H1 (cell line): ENCODE measurements at regions not wholly inside any gene's neighbourhood (a gene's known extent, or its start where the extent isn't known, plus 50 kb on each side); places are given as distances from the start of the nearest gene placed in this dataset.

ENCODE experiments used
- CTCF ChIA-PET: fragments of 300-600 bp; sonication (Branson Sonifier 250); formaldehyde crosslinking; loops from one replicate; lab custom pipeline; 2021; ENCODE audit not compliant: partially characterized antibody; lab: Charles Lee
- POLR2A ChIA-PET: fragments of 300-600 bp; sonication (Branson Sonifier 250); formaldehyde crosslinking; loops from one replicate; lab custom pipeline; 2021; ENCODE audit warnings: inconsistent platforms; ENCODE audit not compliant: partially characterized antibody; lab: Charles Lee
- DNase-seq, 2 experiments: peaks; one replicate each; pipeline versions ENCODE4 v3.0.0 to v3.0.0-alpha.2; 2010 to 2022; ENCODE audit warnings: low spot score in 2 of 2, low read depth in 1 of 2, mixed read lengths in 1 of 2
- FAIRE-seq: peaks from 2 replicates; lab custom pipeline; 2011; peaks lifted over from hg19 to GRCh38; lab: Jason Lieb, UNC
- H2AFZ ChIP-seq: 2 replicates; pipeline ENCODE4 v1.8.1; 2012; ENCODE audit warnings: low read length, inconsistent platforms
- H2AK5ac ChIP-seq: 2 replicates; pipeline ENCODE4 v1.6.1; 2013; ENCODE audit warnings: low read depth, low read length
- H2BK120ac ChIP-seq: replicated peaks from 2 replicates; pipeline ENCODE3; 2013; ENCODE audit warnings: low read depth, low read length, inconsistent platforms
- H2BK12ac ChIP-seq: 2 replicates; pipeline ENCODE4 v1.6.1; 2013; ENCODE audit warnings: low read depth, low read length
- H2BK15ac ChIP-seq: 2 replicates; pipeline ENCODE4 v1.6.1; 2013; ENCODE audit warnings: low read length
- H2BK20ac ChIP-seq: 2 replicates; pipeline ENCODE4 v1.6.1; 2013; ENCODE audit warnings: low read length
- H2BK5ac ChIP-seq: 2 replicates; pipeline ENCODE4 v1.6.1; 2013; ENCODE audit warnings: low read depth, low read length
- H3K14ac ChIP-seq: 2 replicates; pipeline ENCODE4 v1.6.1; 2013; ENCODE audit warnings: inconsistent platforms; ENCODE audit not compliant: insufficient read length
- H3K18ac ChIP-seq: 2 replicates; pipeline ENCODE4 v1.6.1; 2013; ENCODE audit warnings: low read length; ENCODE audit errors: extremely low read depth
- H3K23ac ChIP-seq: 2 replicates; pipeline ENCODE4 v1.6.1; 2013; ENCODE audit warnings: inconsistent platforms; ENCODE audit not compliant: insufficient read length
- H3K23me2 ChIP-seq: 2 replicates; pipeline ENCODE4 v1.6.1; 2013; ENCODE audit warnings: low read depth, low read length
- H3K27ac ChIP-seq: 2 replicates; pipeline ENCODE4 v1.6.1; 2011; ENCODE audit warnings: low read depth, low read length, inconsistent platforms
- H3K27me3 ChIP-seq, 4 experiments: replicated peaks in 1 of 4; 1 replicate in 1 of 4; 2 replicates in 3 of 4; pipeline versions ENCODE4 v1.6.1 to v1.8.1; 2011 to 2013; ENCODE audit warnings: low read length in 3 of 4, mild to moderate bottlenecking in 3 of 4, inconsistent platforms in 2 of 4, mixed read lengths in 2 of 4, moderate library complexity in 1 of 4; ENCODE audit not compliant: control insufficient read depth in 3 of 4, insufficient read depth in 3 of 4; ENCODE audit errors: extremely low read depth in 1 of 4
- H3K36me3 ChIP-seq, 4 experiments: 2 replicates each; pipeline versions ENCODE4 v1.6.1 to v1.8.1; 2011 to 2013; ENCODE audit warnings: mild to moderate bottlenecking in 4 of 4, low read length in 3 of 4, moderate library complexity in 2 of 4, control low read depth in 1 of 4, inconsistent platforms in 1 of 4; ENCODE audit not compliant: insufficient read depth in 4 of 4, control insufficient read depth in 2 of 4
- H3K4ac ChIP-seq: replicated peaks from 2 replicates; pipeline ENCODE3; 2013; ENCODE audit warnings: low read length, low read depth, mixed read lengths, inconsistent platforms; ENCODE audit not compliant: insufficient read length
- H3K4me1 ChIP-seq, 4 experiments: replicated peaks in 1 of 4; 1 replicate in 1 of 4; 2 replicates in 3 of 4; pipeline versions ENCODE4 v1.6.1 to v1.8.1; 2011 to 2013; ENCODE audit warnings: low read length in 3 of 4, inconsistent platforms in 2 of 4, mixed read lengths in 1 of 4; ENCODE audit not compliant: insufficient read depth in 4 of 4, control insufficient read depth in 3 of 4
- H3K4me2 ChIP-seq, 2 experiments: 2 replicates each; pipeline versions ENCODE4 v1.6.1 to v1.8.1; 2011 to 2013; ENCODE audit warnings: low read depth in 2 of 2, low read length in 2 of 2, control low read depth in 1 of 2, inconsistent platforms in 1 of 2, mild to moderate bottlenecking in 1 of 2; ENCODE audit not compliant: insufficient read depth in 1 of 2
- H3K4me3 ChIP-seq, 4 experiments: fragments of 200-600, 300-600 bp in 1 of 4; sonication (generic), shearing (Covaris generic), sonication (Bioruptor Twin) in 1 of 4; 2 replicates each; pipeline versions ENCODE4 v1.5.1 to v1.8.1; 2011 to 2016; ENCODE audit warnings: low read length in 4 of 4, low read depth in 3 of 4, control low read depth in 2 of 4, inconsistent platforms in 2 of 4, mild to moderate bottlenecking in 2 of 4, mixed read lengths in 1 of 4, moderate library complexity in 1 of 4; ENCODE audit not compliant: insufficient read depth in 2 of 4; ENCODE audit errors: extremely low read depth in 1 of 4
- H3K56ac ChIP-seq: replicated peaks from 2 replicates; pipeline ENCODE3; 2013; ENCODE audit warnings: low read depth, mild to moderate bottlenecking, mixed read lengths, low read length, inconsistent platforms; ENCODE audit not compliant: insufficient read length
- H3K79me1 ChIP-seq: 2 replicates; pipeline ENCODE4 v1.6.1; 2013; ENCODE audit warnings: low read depth, low read length, control low read depth
- H3K79me2 ChIP-seq, 2 experiments: 2 replicates each; pipeline versions ENCODE4 v1.6.1 to v1.8.1; 2012 to 2013; ENCODE audit warnings: low read length in 2 of 2, mild to moderate bottlenecking in 2 of 2, inconsistent platforms in 1 of 2; ENCODE audit not compliant: insufficient read depth in 2 of 2, control insufficient read depth in 1 of 2
- H3K9ac ChIP-seq, 4 experiments: replicated peaks in 1 of 4; 1 replicate in 1 of 4; 2 replicates in 3 of 4; pipeline versions ENCODE4 v1.6.1 to v1.8.1; 2011 to 2013; ENCODE audit warnings: low read depth in 3 of 4, low read length in 3 of 4, control low read depth in 2 of 4, mild to moderate bottlenecking in 2 of 4, moderate library complexity in 2 of 4, inconsistent platforms in 1 of 4; ENCODE audit errors: extremely low read depth in 1 of 4
- H3K9me3 ChIP-seq, 2 experiments: 2 replicates each; pipeline versions ENCODE4 v1.6.1 to v1.8.1; 2012 to 2013; ENCODE audit warnings: mild to moderate bottlenecking in 2 of 2, moderate library complexity in 2 of 2, control low read depth in 1 of 2, inconsistent platforms in 1 of 2, low read depth in 1 of 2, low read length in 1 of 2, mixed read lengths in 1 of 2; ENCODE audit not compliant: insufficient read depth in 2 of 2
- H4K20me1 ChIP-seq, 2 experiments: replicated peaks in 1 of 2; 2 replicates each; pipeline versions ENCODE3 to v1.8.1; 2011 to 2013; ENCODE audit warnings: inconsistent platforms in 2 of 2, low read length in 2 of 2, mild to moderate bottlenecking in 1 of 2; ENCODE audit not compliant: insufficient read depth in 2 of 2, control insufficient read depth in 1 of 2
- H4K5ac ChIP-seq: 2 replicates; pipeline ENCODE4 v1.6.1; 2013; ENCODE audit warnings: low read length, low read depth, mixed read lengths, inconsistent platforms; ENCODE audit not compliant: insufficient read length
- H4K8ac ChIP-seq: 2 replicates; pipeline ENCODE4 v1.8.0; 2013; ENCODE audit warnings: mild to moderate bottlenecking, moderate library complexity, low read length, inconsistent platforms; ENCODE audit not compliant: insufficient read depth; ENCODE audit errors: extremely low read depth
- H4K91ac ChIP-seq: replicated peaks from 2 replicates; pipeline ENCODE3; 2013; ENCODE audit warnings: low read length, mixed read lengths, inconsistent platforms; ENCODE audit not compliant: insufficient read length
- BCL11A ChIP-seq, 2 experiments: IDR thresholded peaks; one replicate each; pipeline ENCODE4 v1.6.1; 2011; ENCODE audit warnings: low read depth in 2 of 2, low read length in 2 of 2, mild to moderate bottlenecking in 2 of 2
- CBX5 ChIP-seq: fragments of 300-800, 300-1000 bp; sonication (generic); IDR thresholded peaks from 2 replicates; pipeline ENCODE4 v1.7.1; 2016; ENCODE audit warnings: antibody characterized with exemption, low read length, low read depth
- CEBPB ChIP-seq: IDR thresholded peaks from 2 replicates; pipeline ENCODE4 v1.6.1; 2012; ENCODE audit warnings: low read depth, low read length
- KDM1A ChIP-seq: fragments of 200-600, 300-600 bp; sonication (generic); IDR thresholded peaks from 2 replicates; pipeline ENCODE4 v1.7.1; 2016; ENCODE audit warnings: mild to moderate bottlenecking, low read length, borderline replicate concordance
- POLR2AphosphoS5 ChIP-seq: IDR thresholded peaks from 2 replicates; pipeline ENCODE4 v1.6.1; 2011; ENCODE audit warnings: low read depth, low read length
- RNF2 ChIP-seq: fragments of 200-900, 300-1000 bp; sonication (generic); IDR thresholded peaks from 2 replicates; pipeline ENCODE4 v1.7.1; 2016; ENCODE audit warnings: borderline replicate concordance, low read depth, mild to moderate bottlenecking, antibody characterized with exemption, low read length; ENCODE audit not compliant: poor library complexity, severe bottlenecking; ENCODE audit errors: missing control alignments
- SIN3A ChIP-seq, 2 experiments: IDR thresholded peaks in 1 of 2; conservative IDR thresholded peaks in 1 of 2; 2 replicates each; pipeline ENCODE4 v1.6.1; 2011 to 2012; ENCODE audit warnings: low read length in 2 of 2, improper control_type of control experiment in 1 of 2, low read depth in 1 of 2, mild to moderate bottlenecking in 1 of 2
- TBP ChIP-seq: IDR thresholded peaks from 2 replicates; pipeline ENCODE4 v1.6.1; 2011; ENCODE audit warnings: low read depth, low read length, improper control_type of control experiment
- TCF12 ChIP-seq: IDR thresholded peaks from 2 replicates; pipeline ENCODE4 v1.6.1; 2011; ENCODE audit warnings: low read depth, mild to moderate bottlenecking, low read length
- TEAD4 ChIP-seq: IDR thresholded peaks from 2 replicates; pipeline ENCODE4 v1.6.1; 2012; ENCODE audit warnings: low read depth, low read length, inconsistent platforms, mixed read lengths
- WGBS, 2 experiments: shearing (Covaris generic) in 1 of 2; methylation state at CpG; one replicate each; pipeline versions ENCODE4 v1.1.6 to v1.1.7; 2013 to 2015; ENCODE audit warnings: low lambda C conversion rate in 2 of 2, mixed read lengths in 2 of 2, inconsistent platforms in 1 of 2, low coverage in 1 of 2, missing lambda C conversion rate in 1 of 2; ENCODE audit not compliant: insufficient replicate concordance in 2 of 2, insufficient coverage in 1 of 2, insufficient read length in 1 of 2; ENCODE audit errors: extremely low coverage in 1 of 2, missing lambda C conversion rate in 1 of 2; 5-methylcytosine and 5-hydroxymethylcytosine counted together
- TF ChIP-seq, protein P1 (sequence below), 3 experiments: IDR thresholded peaks; 1 replicate in 2 of 3; 2 replicates in 1 of 3; pipeline versions ENCODE4 v1.5.1 to v1.6.1; 2011; ENCODE audit warnings: low read length in 3 of 3, mild to moderate bottlenecking in 3 of 3, inconsistent platforms in 2 of 3, low read depth in 1 of 3, moderate library complexity in 1 of 3; ENCODE audit not compliant: insufficient read depth in 1 of 3; ENCODE audit errors: control extremely low read depth in 1 of 3

DNA sequence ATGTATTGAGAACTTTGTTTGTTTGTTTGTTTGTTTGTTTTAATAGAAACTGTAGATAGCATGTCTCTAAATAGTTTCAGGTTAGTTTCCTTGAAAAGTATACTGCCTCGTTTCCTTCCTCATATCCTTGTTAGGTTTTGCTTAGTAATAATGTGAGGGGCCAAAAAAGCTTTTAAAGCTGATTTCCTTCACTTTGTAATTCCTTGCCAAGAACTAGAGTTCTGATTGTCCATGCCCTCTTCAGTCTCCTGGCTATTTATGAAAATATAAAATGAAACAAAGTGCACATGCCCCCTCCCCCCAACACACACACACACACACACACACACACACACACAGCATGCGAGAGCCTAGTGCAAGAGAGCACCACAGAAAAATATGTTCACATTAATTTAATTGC, 115.8 kb downstream of the FZD1 start:
- no peak overlapping the region for H3K23ac ChIP-seq
- H3K27ac ChIP-seq: no peak overlapping the region
- no peaks in the 10 kb centered on the region for H3K79me2 ChIP-seq
- no peak overlapping the region for H3K18ac ChIP-seq
- no peaks in the 10 kb centered on the region; the same call in 1 of the 2 replicates for H3K23me2 ChIP-seq
- CTCF ChIA-PET: no interaction called here
- no peak overlapping the region for H2BK20ac ChIP-seq
- H3K56ac ChIP-seq: no peak overlapping the region
- no peak for DNase-seq
- H3K4me3 ChIP-seq: no peak overlapping the region
- TF ChIP-seq TBP (no peak), KDM1A (no peak), CBX5 (no peak), POLR2AphosphoS5 (no peak), SIN3A (conservative IDR thresholded peaks at IDR 0.05 in 1 of 2, IDR thresholded peaks at IDR 0.05 in 1 of 2; ENCODE audit: low read depth in 1 of 2, low read length in 2 of 2) (no peak), RNF2 (no peak), CEBPB (no peak), TEAD4 (no peak), TCF12 (no peak), BCL11A (IDR thresholded peaks at IDR 0.05; ENCODE audit: low read depth in 2 of 2, low read length in 2 of 2) (no peak)
- TF ChIP-seq, protein P1, sequence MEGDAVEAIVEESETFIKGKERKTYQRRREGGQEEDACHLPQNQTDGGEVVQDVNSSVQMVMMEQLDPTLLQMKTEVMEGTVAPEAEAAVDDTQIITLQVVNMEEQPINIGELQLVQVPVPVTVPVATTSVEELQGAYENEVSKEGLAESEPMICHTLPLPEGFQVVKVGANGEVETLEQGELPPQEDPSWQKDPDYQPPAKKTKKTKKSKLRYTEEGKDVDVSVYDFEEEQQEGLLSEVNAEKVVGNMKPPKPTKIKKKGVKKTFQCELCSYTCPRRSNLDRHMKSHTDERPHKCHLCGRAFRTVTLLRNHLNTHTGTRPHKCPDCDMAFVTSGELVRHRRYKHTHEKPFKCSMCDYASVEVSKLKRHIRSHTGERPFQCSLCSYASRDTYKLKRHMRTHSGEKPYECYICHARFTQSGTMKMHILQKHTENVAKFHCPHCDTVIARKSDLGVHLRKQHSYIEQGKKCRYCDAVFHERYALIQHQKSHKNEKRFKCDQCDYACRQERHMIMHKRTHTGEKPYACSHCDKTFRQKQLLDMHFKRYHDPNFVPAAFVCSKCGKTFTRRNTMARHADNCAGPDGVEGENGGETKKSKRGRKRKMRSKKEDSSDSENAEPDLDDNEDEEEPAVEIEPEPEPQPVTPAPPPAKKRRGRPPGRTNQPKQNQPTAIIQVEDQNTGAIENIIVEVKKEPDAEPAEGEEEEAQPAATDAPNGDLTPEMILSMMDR (IDR thresholded peaks at IDR 0.05; ENCODE audit: control extremely low read depth in 1 of 3, insufficient read depth in 1 of 3, low read depth in 1 of 3, low read length in 3 of 3): no peak
- TF ChIP-seq, all 59 proteins: peak for 0
- Histone ChIP-seq H2AK5ac (no peak overlapping the region), H3K36me3 (no peaks in the 10 kb centered on the region), H3K9me3 (no peaks in the 10 kb centered on the region), H4K5ac (no peak overlapping the region), H3K4ac (no peak overlapping the region), H2BK15ac (no peak overlapping the region), H3K4me1 (peaks cover 0 to 4% (median 0%) of the 10 kb centered on the region in 4 experiments; a peak in 1 of 7 replicates), H2BK120ac (no peak overlapping the region), H4K8ac (no peak overlapping the region), H3K27me3 (no peaks in the 10 kb centered on the region), H2BK12ac (no peak overlapping the region), H3K14ac (no peak overlapping the region), H3K9ac (no peak overlapping the region), H2AFZ (no peak overlapping the region), H4K91ac (no peak overlapping the region), H3K4me2 (no peak overlapping the region), H2BK5ac (no peak overlapping the region), H3K79me1 (no peaks in the 10 kb centered on the region), H4K20me1 (no peaks in the 10 kb centered on the region)
- POLR2A ChIA-PET: no interaction called here
- WGBS, 2 experiments: 78% methylated on average over 2 of the region's 2 CpGs; no CpG with 5 or more reads in 1 of the 2 experiments
- FAIRE-seq: no peak
